GM04503 (cell line): ENCODE measurements at regions not wholly inside any gene's neighbourhood (a gene's known extent, or its start where the extent isn't known, plus 50 kb on each side); places are given as distances from the start of the nearest gene placed in this dataset.

Source experiments
- DNase-seq: peaks from one replicate; pipeline ENCODE4 v3.0.0-alpha.2; 2012; ENCODE audit warnings: low read depth

GRCh38 chr19:30739394-30739793 is 367.2 kb downstream of the ZNF536 start:
- no peak for DNase-seq

- no peak for DNase-seq
Measured at GRCh38 chr19:30738047-30738446, 365.9 kb downstream of the ZNF536 start.

GRCh38 chr19:30734669-30735068 is 362.5 kb downstream of the ZNF536 start:
- no peak for DNase-seq

DNA sequence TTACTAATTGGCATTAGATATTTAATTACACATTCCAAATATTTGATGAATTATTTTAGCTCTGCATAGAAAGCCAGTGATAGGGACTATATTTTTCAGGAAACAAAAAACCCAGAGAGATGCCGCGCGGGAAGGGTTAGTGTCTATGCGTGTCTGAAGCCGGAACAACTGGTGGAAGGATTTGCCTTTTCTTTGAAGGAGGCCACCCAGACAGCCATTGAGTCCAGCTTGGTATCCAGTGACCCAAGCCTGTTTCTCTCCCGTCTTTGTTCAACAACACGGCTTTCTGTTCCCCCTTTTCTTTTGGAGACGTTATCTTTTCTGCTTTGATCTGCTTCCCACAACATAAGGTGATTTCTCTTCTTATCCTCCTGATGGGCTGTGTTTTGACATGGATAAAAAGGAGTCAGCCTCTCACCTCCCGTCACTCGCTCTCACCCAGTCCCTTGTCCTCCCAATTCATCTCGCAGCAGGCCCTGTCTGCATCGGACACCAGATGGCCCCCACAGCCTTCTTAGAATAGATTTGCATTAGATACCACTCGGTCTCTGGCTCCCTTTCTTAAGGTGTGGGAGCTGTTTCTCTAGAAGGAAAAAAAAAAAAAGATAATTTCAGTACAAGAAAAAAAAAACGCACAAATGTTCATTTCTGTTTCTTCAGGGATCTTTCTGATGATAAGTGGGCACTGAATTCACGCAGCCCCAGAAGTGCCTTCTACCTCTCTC is 361.8 kb downstream of the ZNF536 start:
- no peak for DNase-seq

GRCh38 chr19:30731591-30731990 is 359.4 kb downstream of the ZNF536 start:
- no peak for DNase-seq

GRCh38 chr19:30729451-30729850 is 357.3 kb downstream of the ZNF536 start:
- no peak for DNase-seq

DNA sequence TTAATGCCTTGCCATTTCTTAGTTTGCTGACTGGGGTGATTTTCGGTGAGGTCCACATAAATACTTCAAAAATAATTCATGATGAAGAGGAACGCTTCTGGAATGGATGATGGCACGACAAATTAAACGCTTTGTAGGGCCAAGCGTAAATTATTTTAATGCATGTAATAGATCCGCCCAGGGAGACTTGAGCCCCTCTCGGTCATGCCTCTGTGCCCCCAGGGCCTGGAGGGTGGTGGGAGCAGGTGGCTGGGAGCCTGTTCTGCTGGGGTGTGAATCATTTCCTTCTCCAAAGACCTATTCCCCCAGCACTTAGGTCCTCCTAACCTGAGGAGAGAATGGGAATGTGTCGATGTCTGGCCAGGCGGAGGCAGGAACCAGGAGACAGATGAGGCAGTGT is 350.6 kb downstream of the ZNF536 start:
- DNase-seq, result no peak

DNA sequence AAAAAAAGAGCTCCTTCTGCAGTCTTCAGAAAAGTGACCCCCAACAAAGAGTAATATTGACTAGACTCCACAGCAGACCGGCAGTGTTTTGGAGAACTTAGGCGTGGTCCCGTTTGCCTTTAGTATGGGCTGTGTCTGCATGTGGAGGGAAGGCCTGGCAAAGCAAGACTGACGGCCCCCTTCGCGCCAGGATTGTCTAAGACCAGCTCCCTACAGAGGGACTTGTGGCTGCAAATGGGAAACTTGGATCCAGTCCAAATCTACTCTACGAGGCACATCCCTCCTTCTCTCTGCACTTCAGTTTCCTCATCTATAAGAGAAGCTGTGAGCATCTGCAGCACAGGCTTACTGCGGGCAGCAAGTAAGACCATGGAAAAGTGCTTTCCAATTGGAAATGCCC is 350.0 kb downstream of the ZNF536 start:
- no peak for DNase-seq

- no peak for DNase-seq
Measured at GRCh38 chr19:30719999-30720345, 347.8 kb downstream of the ZNF536 start.

DNA sequence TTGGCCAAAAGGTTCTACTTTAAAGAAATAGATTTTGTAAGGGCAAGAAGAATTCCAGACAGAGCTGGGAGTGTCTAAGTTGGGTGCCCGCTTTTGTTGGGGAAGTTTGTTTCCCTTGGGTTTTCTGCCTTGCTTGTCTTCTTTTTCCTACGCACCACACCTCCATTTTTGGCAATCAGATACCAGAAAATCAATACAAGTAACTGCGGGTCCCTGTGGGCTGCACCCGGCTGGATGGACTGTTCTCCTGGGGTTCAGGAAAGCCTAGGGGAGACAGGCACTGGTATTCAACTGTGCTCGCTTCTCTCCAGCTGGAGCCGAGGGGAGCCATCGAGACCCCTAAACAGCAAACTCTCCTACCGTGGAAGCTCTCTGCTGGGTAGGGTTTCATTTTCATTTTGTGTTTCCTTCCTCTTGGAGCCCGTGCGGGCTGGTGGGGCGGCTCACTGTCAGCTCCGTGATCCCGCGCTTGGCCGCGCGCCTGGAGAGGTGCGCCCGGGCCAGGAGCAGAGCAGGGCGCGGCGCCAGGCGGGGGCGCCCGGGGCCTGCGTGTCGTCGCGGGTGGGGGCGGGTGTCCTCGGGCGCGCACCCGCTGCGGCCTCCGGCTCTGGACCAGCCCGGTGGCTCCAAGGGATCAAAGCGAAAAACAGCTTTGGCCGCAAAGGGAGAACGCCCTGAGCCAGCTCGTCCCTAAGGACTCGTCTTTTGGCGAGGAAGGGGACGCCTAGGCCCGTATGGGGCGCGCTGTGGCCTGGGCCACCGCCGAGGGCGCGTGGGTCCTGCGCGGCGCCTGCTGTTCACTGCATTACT is 347.2 kb downstream of the ZNF536 start:
- DNase-seq, result no peak

GRCh38 chr19:30718707-30719106 is 346.5 kb downstream of the ZNF536 start:
- DNase-seq, result no peak

DNA sequence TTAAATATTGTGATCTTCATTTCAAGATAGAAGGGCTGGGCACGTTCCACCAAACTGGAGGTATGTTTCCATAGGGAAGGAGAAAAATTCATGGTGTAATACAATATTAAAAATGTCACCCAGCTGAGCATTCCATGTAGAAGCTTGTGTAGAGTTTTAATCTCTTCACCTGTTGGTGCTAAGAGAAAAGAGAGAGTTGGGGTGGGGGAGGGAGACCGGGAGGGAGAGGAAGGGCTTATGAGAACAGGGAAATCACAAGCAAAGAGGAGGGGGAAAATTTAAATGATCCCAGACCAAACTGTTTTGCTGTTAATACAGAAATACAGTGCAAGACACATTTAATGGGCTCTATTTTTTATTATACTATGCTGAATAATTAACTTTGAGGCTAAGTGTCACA is 345.8 kb downstream of the ZNF536 start:
- no peak for DNase-seq

DNA sequence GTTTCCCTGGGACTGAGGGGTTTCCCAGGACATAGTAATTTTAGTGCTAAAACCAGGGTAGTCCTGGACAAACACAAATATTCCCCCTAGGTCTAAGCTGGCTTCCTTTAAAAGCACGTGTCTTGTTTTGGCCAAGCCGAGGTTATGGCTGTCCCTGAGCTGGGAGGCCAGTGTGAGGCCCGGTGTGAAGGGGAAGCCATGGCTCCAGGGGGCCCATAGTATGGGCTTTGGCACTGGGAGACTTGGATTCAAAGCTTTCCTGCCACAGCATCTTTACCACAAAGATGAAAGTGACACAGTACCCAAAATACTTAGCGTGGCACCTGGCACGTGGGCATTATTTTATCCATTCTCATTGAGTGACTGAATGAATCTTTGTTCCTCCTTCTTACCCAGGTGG is 345.2 kb downstream of the ZNF536 start:
- no peak for DNase-seq

DNA sequence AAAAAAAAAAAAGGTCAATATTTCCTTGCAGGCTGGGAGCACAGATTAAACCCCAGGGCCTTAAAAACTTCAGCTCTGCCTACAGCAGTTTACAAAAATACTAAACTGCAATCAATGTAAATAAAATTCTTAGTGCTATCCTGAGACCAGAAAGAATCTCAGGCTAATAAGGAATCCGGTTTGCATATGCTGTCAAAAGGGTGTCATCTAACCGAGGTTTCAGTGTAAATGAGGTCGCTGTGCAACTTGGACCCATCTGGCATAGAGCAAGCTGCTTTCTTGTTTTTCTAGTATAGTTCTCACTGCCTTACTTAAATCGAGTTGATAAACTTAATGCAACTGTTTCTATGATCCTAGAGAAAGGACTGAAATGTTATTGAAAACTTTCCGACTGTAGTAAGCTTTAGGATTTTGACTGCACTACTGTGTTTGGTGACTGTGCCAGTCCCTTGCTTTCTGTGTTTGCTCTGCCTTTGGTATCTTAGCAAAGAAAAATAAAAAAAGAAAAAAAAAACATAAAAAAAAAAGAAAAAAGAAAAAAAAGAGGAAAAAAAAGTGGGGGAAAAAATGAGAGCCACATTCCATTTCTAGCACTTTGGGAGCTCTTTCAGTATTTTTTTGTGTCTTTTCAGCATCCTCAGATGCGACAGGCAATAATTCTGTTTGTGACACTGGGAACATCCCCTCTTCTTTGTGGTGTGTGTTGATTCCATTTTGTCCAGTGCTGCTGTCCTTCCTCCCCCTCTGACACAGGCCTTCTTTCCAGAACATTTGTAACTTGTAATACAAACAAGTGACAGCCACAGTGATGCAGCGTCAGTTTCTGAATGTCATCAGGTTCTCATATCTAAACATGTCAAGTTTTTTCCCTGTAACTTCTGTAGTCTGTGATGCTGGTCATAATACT is 340.5 kb downstream of the ZNF536 start:
- DNase-seq, result no peak

DNA sequence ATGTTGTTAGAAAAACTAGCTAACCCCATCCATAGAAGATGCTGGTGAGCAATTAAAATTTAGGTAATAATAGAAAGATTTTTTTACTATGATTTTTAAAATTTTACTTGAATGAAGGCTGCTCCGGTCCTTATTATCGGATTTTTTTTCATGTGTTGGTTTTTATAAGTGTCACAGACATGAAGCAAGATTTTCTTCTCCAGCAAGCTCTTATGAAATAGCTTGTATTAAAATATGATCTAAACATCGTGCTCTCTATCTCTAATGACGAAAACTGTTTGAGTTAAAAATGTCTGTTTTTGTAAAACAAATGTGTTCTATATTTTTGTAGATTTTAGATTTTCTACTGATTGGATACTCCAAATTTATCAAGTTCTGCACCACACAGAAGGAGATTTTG is 339.6 kb downstream of the ZNF536 start:
- no peak for DNase-seq

DNA sequence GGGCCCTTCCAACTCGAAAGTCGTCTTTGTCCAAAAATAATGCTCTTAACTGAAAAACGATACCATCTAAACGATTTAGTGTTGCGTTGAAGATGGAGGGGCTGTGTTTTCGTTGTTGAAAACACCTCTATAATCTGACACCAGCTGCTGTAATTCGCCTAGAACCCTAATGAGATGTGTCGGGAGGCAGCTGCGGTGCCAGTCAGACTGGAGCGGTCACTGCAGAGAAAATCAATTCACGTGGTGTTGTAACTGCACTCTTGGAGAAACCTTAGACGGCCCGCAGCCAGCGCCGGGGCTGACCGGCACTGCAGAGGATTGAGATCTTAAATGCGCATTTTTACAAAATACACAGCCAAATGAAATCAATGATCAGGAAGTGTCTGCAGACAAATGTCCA is 339.1 kb downstream of the ZNF536 start:
- DNase-seq, result no peak

DNA sequence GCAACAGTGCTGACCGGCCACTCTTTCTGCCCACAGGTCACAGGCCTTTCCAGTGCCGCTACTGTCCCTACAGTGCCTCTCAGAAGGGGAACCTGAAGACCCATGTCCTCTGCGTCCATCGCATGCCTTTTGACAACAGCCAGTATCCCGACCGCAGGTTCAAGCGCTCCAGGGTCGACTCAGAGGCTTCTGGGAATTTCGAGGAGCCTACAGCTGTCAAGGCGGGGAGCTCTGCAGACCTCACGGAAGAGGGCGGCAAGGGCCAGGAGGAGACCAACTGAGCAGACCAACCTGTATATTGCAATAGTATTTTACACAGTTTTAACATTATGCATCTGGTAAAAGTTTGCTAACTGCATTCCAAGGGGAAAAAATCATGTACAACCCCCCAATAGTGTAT is 338.5 kb downstream of the ZNF536 start:
- DNase-seq, result no peak

DNA sequence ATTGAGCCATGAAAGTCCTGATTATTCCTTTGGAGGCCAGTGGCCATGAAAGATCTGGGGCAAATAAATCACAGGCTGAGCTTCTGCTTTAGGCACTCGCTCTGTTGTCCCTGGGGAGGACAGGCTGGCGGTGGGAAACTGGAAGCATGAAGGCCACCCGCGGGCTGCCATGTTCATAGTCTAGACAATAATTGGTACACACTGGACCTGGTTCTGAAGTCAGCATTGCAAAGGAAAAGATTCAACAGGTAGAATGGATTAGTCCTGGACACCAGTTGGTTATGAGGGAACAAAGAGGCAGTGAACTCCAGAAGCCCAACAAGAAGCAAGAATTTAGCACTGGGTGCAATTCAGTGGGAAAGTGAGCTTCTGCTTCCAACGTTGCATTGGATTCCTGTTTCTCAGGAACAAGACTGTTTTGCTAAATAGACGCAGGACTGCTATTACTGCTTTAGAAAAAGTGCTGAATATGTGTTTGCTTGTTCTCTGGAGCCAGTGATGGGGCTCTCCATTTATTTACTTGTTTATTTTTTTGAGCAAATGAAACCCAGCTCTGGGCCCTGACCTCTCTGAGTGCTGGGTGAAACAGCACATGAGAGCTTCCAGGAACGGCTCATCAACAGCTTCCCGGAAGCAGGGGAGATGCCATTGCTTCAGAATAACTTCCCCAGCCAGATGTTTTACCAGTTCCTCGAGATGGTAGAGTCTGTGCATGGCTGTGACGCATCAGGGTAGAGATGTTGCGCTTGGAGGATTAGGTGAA is 336.4 kb downstream of the ZNF536 start:
- DNase-seq, result no peak

DNA sequence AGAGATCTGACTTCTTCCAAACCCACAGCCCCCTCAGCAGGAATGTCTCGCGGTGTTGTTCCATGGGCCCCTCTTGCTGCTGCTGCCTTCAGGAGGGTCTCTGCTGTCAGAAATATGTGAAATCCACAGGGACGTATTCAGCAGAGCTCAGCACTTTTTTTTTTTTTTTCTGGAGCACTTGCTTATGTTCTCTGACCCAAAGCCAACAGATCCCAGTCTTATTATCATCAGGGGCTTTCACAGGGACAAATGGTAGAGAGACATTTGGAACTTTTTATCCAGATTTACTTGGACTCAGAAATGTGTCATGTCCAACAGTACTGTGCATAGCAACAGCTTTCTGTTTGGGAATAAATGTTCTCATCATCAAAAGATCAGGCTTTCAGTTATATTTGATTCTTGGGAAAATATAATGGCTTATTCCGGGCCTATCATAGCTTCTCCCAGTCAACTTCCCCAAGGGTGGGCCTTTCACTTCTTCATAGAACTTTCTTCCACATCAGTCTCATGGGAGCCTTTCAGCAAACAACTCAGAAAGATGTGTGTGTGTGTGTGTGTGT is 332.7 kb downstream of the ZNF536 start:
- DNase-seq, result no peak

GRCh38 chr19:30703645-30704044 is 331.5 kb downstream of the ZNF536 start:
- DNase-seq, result no peak

DNA sequence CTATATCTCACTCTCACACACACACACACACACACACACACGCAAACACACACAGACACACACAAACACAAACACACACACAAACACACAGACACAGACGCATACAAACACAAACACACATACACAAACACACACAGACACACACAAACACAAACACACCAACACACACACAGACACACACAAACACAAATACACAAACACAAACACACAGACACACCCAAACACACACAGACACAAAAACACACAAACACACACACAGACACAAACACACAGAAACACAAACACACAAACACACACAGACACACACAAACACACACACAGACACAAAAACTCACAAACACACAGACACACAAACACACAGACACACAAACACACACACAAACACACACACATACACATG is 329.0 kb downstream of the ZNF536 start:
- DNase-seq, result no peak

- no peak for DNase-seq
Measured at GRCh38 chr19:30699871-30700280, 327.7 kb downstream of the ZNF536 start.
